SK-N-SH (cell line): ENCODE measurements at regions not wholly inside any gene's neighbourhood (a gene's known extent, or its start where the extent isn't known, plus 50 kb on each side); places are given as distances from the start of the nearest gene placed in this dataset.

Experiments used
- CTCF ChIA-PET: fragments of 300-600, 350-600 bp; formaldehyde crosslinking; extraction: SDS; loops from one replicate; lab custom pipeline; 2021; lab: Yijun Ruan, JAX
- POLR2A ChIA-PET: fragments of 350-600 bp; sonication (Branson Sonifier 250); formaldehyde crosslinking; extraction: SDS; loops from one replicate; lab custom pipeline; 2020; ENCODE audit warnings: antibody characterized with exemption, inconsistent platforms; lab: Yijun Ruan, JAX
- DNase-seq: peaks from one replicate; pipeline ENCODE4 v3.0.0; 2012
- H2AFZ ChIP-seq: fragments of 200-600 bp; sonication (generic); 2 replicates; pipeline ENCODE4 v1.8.1; 2016; ENCODE audit warnings: antibody characterized with exemption, mild to moderate bottlenecking, low read depth
- H3F3A ChIP-seq: fragments of 200-600 bp; sonication (generic); replicated peaks from 2 replicates; pipeline ENCODE3; 2016; ENCODE audit warnings: antibody characterized with exemption, mild to moderate bottlenecking; ENCODE audit not compliant: insufficient read depth
- H3K27ac ChIP-seq, 2 experiments: fragments of 200-500 bp in 1 of 2; fragments of 200-600 bp in 1 of 2; sonication (Bioruptor generic) in 1 of 2; sonication (generic), shearing (Covaris generic) in 1 of 2; 2 replicates each; pipeline versions ENCODE4 v1.5.1 to v1.6.1; 2014 to 2016; ENCODE audit warnings: low read depth in 2 of 2, inconsistent platforms in 1 of 2, low read length in 1 of 2, mild to moderate bottlenecking in 1 of 2, mixed read lengths in 1 of 2
- H3K27me3 ChIP-seq: fragments of 200-600 bp; sonication (generic), shearing (Covaris generic); 2 replicates; pipeline ENCODE4 v1.6.1; 2016; ENCODE audit warnings: mixed run types; ENCODE audit not compliant: insufficient read depth
- H3K36me3 ChIP-seq, 2 experiments: fragments of 200-500 bp in 1 of 2; fragments of 200-600 bp in 1 of 2; sonication (Bioruptor generic) in 1 of 2; sonication (generic) in 1 of 2; replicated peaks in 1 of 2; 2 replicates each; pipeline versions ENCODE3 to v1.5.1; 2014 to 2016; ENCODE audit warnings: low read length in 1 of 2, mild to moderate bottlenecking in 1 of 2; ENCODE audit not compliant: insufficient read depth in 2 of 2, control insufficient read depth in 1 of 2
- H3K4me1 ChIP-seq, 2 experiments: fragments of 200-500 bp in 1 of 2; fragments of 200-600 bp in 1 of 2; sonication (Bioruptor generic) in 1 of 2; sonication (generic), shearing (Covaris generic) in 1 of 2; 2 replicates each; pipeline versions ENCODE4 v1.5.1 to v1.6.1; 2014 to 2016; ENCODE audit warnings: low read depth in 1 of 2, low read length in 1 of 2, mixed run types in 1 of 2; ENCODE audit not compliant: insufficient read depth in 2 of 2, control insufficient read depth in 1 of 2
- H3K4me2 ChIP-seq: fragments of 200-600 bp; sonication (generic), shearing (Covaris generic); 2 replicates; pipeline ENCODE4 v1.6.1; 2017; ENCODE audit warnings: mixed run types
- H3K4me3 ChIP-seq, 2 experiments: fragments of 200-500 bp in 1 of 2; fragments of 200-600 bp in 1 of 2; sonication (Bioruptor generic) in 1 of 2; sonication (generic), shearing (Covaris generic) in 1 of 2; 2 replicates each; pipeline versions ENCODE4 v1.5.1 to v1.8.1; 2014 to 2016; ENCODE audit warnings: low read depth in 2 of 2, inconsistent platforms in 1 of 2, low read length in 1 of 2, mild to moderate bottlenecking in 1 of 2, mixed read lengths in 1 of 2, moderate library complexity in 1 of 2
- H3K79me2 ChIP-seq: fragments of 200-600 bp; sonication (generic); 2 replicates; pipeline ENCODE4 v1.8.1; 2017; ENCODE audit warnings: mild to moderate bottlenecking; ENCODE audit not compliant: insufficient read depth
- H3K9ac ChIP-seq: fragments of 200-600 bp; sonication (generic); 2 replicates; pipeline ENCODE4 v1.6.1; 2017; ENCODE audit warnings: mixed run types
- H3K9me2 ChIP-seq: fragments of 200-600 bp; sonication (generic); 2 replicates; pipeline ENCODE4 v1.6.1; 2017; ENCODE audit warnings: mixed run types
- H3K9me3 ChIP-seq: fragments of 200-600 bp; sonication (generic); 2 replicates; pipeline ENCODE4 v1.6.1; 2017; ENCODE audit warnings: mixed run types, mild to moderate bottlenecking, moderate library complexity
- H4K20me1 ChIP-seq: fragments of 200-600 bp; sonication (generic); 2 replicates; pipeline ENCODE4 v1.6.1; 2017; ENCODE audit warnings: mild to moderate bottlenecking, mixed run types; ENCODE audit not compliant: insufficient read depth
- CTCF ChIP-seq: fragments of 200-600 bp; sonication (generic); IDR thresholded peaks from 2 replicates; pipeline ENCODE4 v1.6.1; 2017; ENCODE audit warnings: antibody characterized with exemption, mild to moderate bottlenecking, moderate library complexity
- ELF1 ChIP-seq: IDR thresholded peaks from 2 replicates; pipeline ENCODE4 v1.4.0; 2012
- EP300 ChIP-seq, 2 experiments: IDR thresholded peaks; 2 replicates each; pipeline versions ENCODE4 v1.4.0 to v1.6.1; 2012; ENCODE audit warnings: borderline replicate concordance in 1 of 2, low read depth in 1 of 2, low read length in 1 of 2
- FOXJ3 ChIP-seq: sonication (generic); formaldehyde crosslinking; IDR thresholded peaks from 2 replicates; pipeline ENCODE4 v1.5.1; 2020; ENCODE audit warnings: mild to moderate bottlenecking, missing genetic modification reagents
- GABPA ChIP-seq: IDR thresholded peaks from 2 replicates; pipeline ENCODE4 v1.4.0; 2012; ENCODE audit warnings: low read depth, mild to moderate bottlenecking
- GATA2 ChIP-seq: sonication (generic); formaldehyde crosslinking; IDR thresholded peaks from 2 replicates; pipeline ENCODE4 v1.5.0; 2020; ENCODE audit warnings: mild to moderate bottlenecking, missing genetic modification reagents
- IRF3 ChIP-seq: fragments of 150-350 bp; IDR thresholded peaks from 2 replicates; pipeline ENCODE4 v1.6.1; 2016; ENCODE audit warnings: mild to moderate bottlenecking, low read depth, low read length
- MXI1 ChIP-seq: IDR thresholded peaks from 2 replicates; pipeline ENCODE4 v1.6.1; 2012; ENCODE audit warnings: mild to moderate bottlenecking, low read depth, low read length, improper control_type of control experiment
- NFIC ChIP-seq: IDR thresholded peaks from 2 replicates; pipeline ENCODE4 v1.4.0; 2012; ENCODE audit warnings: borderline replicate concordance
- NRF1 ChIP-seq: IDR thresholded peaks from 2 replicates; pipeline ENCODE4 v1.6.1; 2012; ENCODE audit warnings: low read depth, mild to moderate bottlenecking, low read length
- PBX3 ChIP-seq: IDR thresholded peaks from 2 replicates; pipeline ENCODE4; 2012
- RAD21 ChIP-seq: IDR thresholded peaks from 2 replicates; pipeline ENCODE4 v1.6.1; 2012; ENCODE audit warnings: mild to moderate bottlenecking, low read length
- REST ChIP-seq: IDR thresholded peaks from 2 replicates; pipeline ENCODE4 v1.6.1; 2012; ENCODE audit warnings: mild to moderate bottlenecking, low read depth, low read length, moderate library complexity
- RFX5 ChIP-seq: IDR thresholded peaks from 2 replicates; pipeline ENCODE4 v1.6.1; 2012; ENCODE audit warnings: mild to moderate bottlenecking, improper control_type of control experiment, low read length
- RXRA ChIP-seq: IDR thresholded peaks from 2 replicates; pipeline ENCODE4 v1.4.0; 2012; ENCODE audit warnings: low read depth, mild to moderate bottlenecking, borderline replicate concordance
- SIN3A ChIP-seq: IDR thresholded peaks from 2 replicates; pipeline ENCODE4 v1.6.1; 2012; ENCODE audit warnings: low read depth, mild to moderate bottlenecking, low read length, moderate library complexity, borderline replicate concordance
- YY1 ChIP-seq: IDR thresholded peaks from 2 replicates; pipeline ENCODE4 v1.4.0; 2012; ENCODE audit warnings: low read depth, mild to moderate bottlenecking
- WGBS: methylation state at CpG from one replicate; pipeline ENCODE4 v1.1.6; 2017; ENCODE audit warnings: low lambda C conversion rate; 5-methylcytosine and 5-hydroxymethylcytosine counted together

- H3K27me3 ChIP-seq, result no peaks in the 10 kb centered on the region
- no peaks in the 10 kb centered on the region for H3K9me2 ChIP-seq
- 100% methylated on average over 1 of the region's 1 CpG for WGBS
- DNase-seq, result no peak
- no peak overlapping the region for H3K9ac ChIP-seq
- no peaks in the 10 kb centered on the region for H3K36me3 ChIP-seq
- POLR2A ChIA-PET, result no interaction called here
- H3K27ac ChIP-seq, result no peak overlapping the region
- no peaks in the 10 kb centered on the region for H4K20me1 ChIP-seq
- peaks cover 0 to 16% of the 10 kb centered on the region in 2 experiments; a peak in 2 of 4 replicates for H3K4me1 ChIP-seq
- CTCF ChIA-PET, result no interaction called here
- H3K4me2 ChIP-seq, result no peak overlapping the region
- TF ChIP-seq GATA2 (CRISPR knock-in tag) (no peak), GABPA (no peak), EP300 (IDR thresholded peaks at IDR 0.05; ENCODE audit: borderline replicate concordance in 1 of 2, low read depth in 1 of 2, low read length in 1 of 2) (no peak), YY1 (no peak), SIN3A (no peak), RXRA (no peak), RAD21 (no peak), RFX5 (no peak), REST (no peak), MXI1 (no peak)
- no peak overlapping the region for H3K4me3 ChIP-seq
- no peaks in the 10 kb centered on the region for H3K9me3 ChIP-seq
- no peak overlapping the region for H2AFZ ChIP-seq
- H3K79me2 ChIP-seq, result no peaks in the 10 kb centered on the region
- H3F3A ChIP-seq, result peaks cover 3% of the 10 kb centered on the region
Measured at GRCh38 chr6:134523903-134524650, 206.2 kb upstream of the SGK1 start.

GRCh38 chr6:134523051-134523450 lies 205.1 kb upstream of the SGK1 start:
- no peaks in the 10 kb centered on the region for H4K20me1 ChIP-seq
- H3K36me3 ChIP-seq, result no peaks in the 10 kb centered on the region

More at GRCh38 chr6:134523051-134523450, 205.1 kb upstream of the SGK1 start:
- no peaks in the 10 kb centered on the region for H3K79me2 ChIP-seq
- H3K27me3 ChIP-seq, result no peaks in the 10 kb centered on the region
- H3K9me2 ChIP-seq, result no peaks in the 10 kb centered on the region
- no peak overlapping the region for H3K4me2 ChIP-seq
- no peak for TF ChIP-seq SIN3A
- TF ChIP-seq ELF1, result no peak
- no peak for TF ChIP-seq NRF1
- TF ChIP-seq GATA2 (CRISPR knock-in tag), result no peak
- TF ChIP-seq RFX5, result no peak
- no peak for TF ChIP-seq FOXJ3
- no peak for TF ChIP-seq YY1
- TF ChIP-seq IRF3, result no peak
- TF ChIP-seq PBX3, result no peak
- no peak for TF ChIP-seq NFIC
- no peak for TF ChIP-seq CTCF
- no peak overlapping the region for H3K4me3 ChIP-seq
- no peak overlapping the region for H3K27ac ChIP-seq
- H3F3A ChIP-seq, result peaks cover 6% of the 10 kb centered on the region
- no peak overlapping the region for H3K9ac ChIP-seq
- POLR2A ChIA-PET, result no interaction called here
- 89% methylated on average over 1 of the region's 1 CpG for WGBS
- DNase-seq, result no peak
- CTCF ChIA-PET, result no interaction called here
- no peaks in the 10 kb centered on the region for H3K9me3 ChIP-seq
- no peak overlapping the region for H2AFZ ChIP-seq
- H3K4me1 ChIP-seq, result peaks cover 3 to 26% of the 10 kb centered on the region in 2 experiments; a peak in 3 of 4 replicates
